Keratinocyte (primary cell): ENCODE measurements at regions not wholly inside any gene's neighbourhood (a gene's known extent, or its start where the extent isn't known, plus 50 kb on each side); places are given as distances from the start of the nearest gene placed in this dataset.

Experiments used
- DNase-seq: peaks from one replicate; pipeline ENCODE4 v3.0.0-alpha.2; 2011; ENCODE audit warnings: low read depth, missing footprints, low spot score
- FAIRE-seq: peaks from 2 replicates; lab custom pipeline; 2011; peaks lifted over from hg19 to GRCh38; lab: Jason Lieb, UNC
- H2AFZ ChIP-seq: 2 replicates; pipeline ENCODE4 v1.6.0; 2012; ENCODE audit warnings: low read length, control low read depth, inconsistent platforms; ENCODE audit not compliant: control insufficient read depth
- H3K27ac ChIP-seq: 2 replicates; pipeline ENCODE4 v1.5.1; 2011; ENCODE audit warnings: low read length; ENCODE audit not compliant: control insufficient read depth, insufficient read depth
- H3K27me3 ChIP-seq: 3 replicates; pipeline ENCODE4 v1.6.0; 2011; ENCODE audit warnings: low read length; ENCODE audit not compliant: control insufficient read depth, insufficient read depth; ENCODE audit errors: extremely low read depth
- H3K36me3 ChIP-seq, 2 experiments: 2 replicates in 1 of 2; 3 replicates in 1 of 2; pipeline ENCODE4 v1.5.1; 2011; ENCODE audit warnings: low read length in 2 of 2, mild to moderate bottlenecking in 1 of 2; ENCODE audit not compliant: control insufficient read depth in 2 of 2, insufficient read depth in 2 of 2; ENCODE audit errors: extremely low read depth in 1 of 2
- H3K4me1 ChIP-seq: 3 replicates; pipeline ENCODE4 v1.5.1; 2011; ENCODE audit warnings: low read length; ENCODE audit not compliant: control insufficient read depth, insufficient read depth; ENCODE audit errors: extremely low read depth
- H3K4me2 ChIP-seq: 3 replicates; pipeline ENCODE4 v1.6.0; 2011; ENCODE audit warnings: low read depth, low read length; ENCODE audit not compliant: control insufficient read depth, insufficient read depth; ENCODE audit errors: extremely low read depth
- H3K4me3 ChIP-seq, 3 experiments: fragments of 200-600 bp in 1 of 3; sonication (generic) in 1 of 3; 2 replicates in 2 of 3; 3 replicates in 1 of 3; pipeline ENCODE4 v1.5.1; 2011 to 2016; ENCODE audit warnings: low read length in 3 of 3, mild to moderate bottlenecking in 3 of 3, control low read depth in 2 of 3, inconsistent platforms in 1 of 3, low read depth in 1 of 3, mixed read lengths in 1 of 3, mixed run types in 1 of 3, moderate library complexity in 1 of 3; ENCODE audit not compliant: control insufficient read depth in 2 of 3, insufficient read depth in 2 of 3; ENCODE audit errors: extremely low read depth in 1 of 3
- H3K79me2 ChIP-seq: 2 replicates; pipeline ENCODE4 v1.6.0; 2012; ENCODE audit warnings: low read length; ENCODE audit not compliant: control insufficient read depth, insufficient read depth
- H3K9ac ChIP-seq: 3 replicates; pipeline ENCODE4 v1.6.0; 2011; ENCODE audit warnings: low read length; ENCODE audit not compliant: control insufficient read depth, insufficient read depth; ENCODE audit errors: extremely low read depth
- H3K9me1 ChIP-seq: 3 replicates; pipeline ENCODE4 v1.6.0; 2011; ENCODE audit warnings: low read length; ENCODE audit not compliant: control insufficient read depth, insufficient read depth; ENCODE audit errors: extremely low read depth
- H3K9me3 ChIP-seq: 2 replicates; pipeline ENCODE4 v1.5.1; 2012; ENCODE audit warnings: low read depth, low read length; ENCODE audit not compliant: control insufficient read depth
- H4K20me1 ChIP-seq: 3 replicates; pipeline ENCODE4 v1.6.0; 2011; ENCODE audit warnings: low read length; ENCODE audit not compliant: control insufficient read depth, insufficient read depth; ENCODE audit errors: extremely low read depth
- EZH2 ChIP-seq: IDR thresholded peaks from one replicate; pipeline ENCODE4 v1.6.1; 2012; ENCODE audit warnings: inconsistent platforms, mild to moderate bottlenecking, low read length, moderate library complexity
- dilution Hi-C: fragments of 300-500 bp; cut with MboI; formaldehyde crosslinking; loops from one replicate; pipeline ENCODE4 v1.7.0; 2020; ENCODE audit warnings: low sequenced_read_pairs; ENCODE audit not compliant: extremely low pct_ligation_motif_present
- TF ChIP-seq, protein P1 (sequence below), 3 experiments: IDR thresholded peaks in 1 of 3; conservative IDR thresholded peaks in 1 of 3; optimal IDR thresholded peaks in 1 of 3; 2 replicates in 2 of 3; 3 replicates in 1 of 3; pipeline versions ENCODE3 to v1.5.1; 2011; ENCODE audit warnings: low read length in 3 of 3, mild to moderate bottlenecking in 3 of 3, moderate library complexity in 2 of 3, control low read depth in 1 of 3, inconsistent platforms in 1 of 3; ENCODE audit not compliant: insufficient read depth in 2 of 3; ENCODE audit errors: extremely low read depth in 1 of 3

DNA sequence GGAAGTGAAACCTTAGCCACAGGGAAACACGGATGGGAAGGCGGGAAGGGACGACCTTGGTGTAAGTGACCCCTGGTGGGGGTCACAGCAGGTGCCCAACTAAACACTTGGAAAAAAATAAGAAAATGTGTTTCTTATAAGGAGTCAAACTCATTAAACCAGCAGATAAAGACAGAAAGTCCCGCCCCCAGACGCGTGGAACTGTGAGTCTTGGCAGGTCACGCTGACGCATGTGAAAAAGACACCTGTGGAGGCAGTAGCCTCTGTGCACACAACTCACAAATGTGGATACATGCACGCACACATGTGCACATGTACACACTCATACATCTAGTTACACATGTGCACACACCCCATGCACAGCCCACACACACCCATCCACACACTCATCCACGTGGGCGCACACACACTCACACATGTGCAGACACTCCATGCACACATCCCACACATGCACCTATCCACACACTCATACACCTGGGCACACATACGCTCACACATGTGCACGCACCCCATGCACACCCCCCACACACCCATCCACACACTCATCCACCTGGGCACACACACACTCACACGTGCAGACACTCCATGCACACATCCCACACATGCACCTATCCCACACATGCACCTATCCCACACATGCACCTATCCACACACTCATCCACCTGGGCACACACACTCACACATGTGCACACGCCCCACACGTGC, 432.4 kb downstream of the SOX9 start:
- DNase-seq (no peak), FAIRE-seq (no peak)
- Histone ChIP-seq H3K27me3 (no peaks in the 10 kb centered on the region), H3K4me1 (peaks cover 15% of the 10 kb centered on the region), H3K79me2 (peaks cover 89% of the 10 kb centered on the region), H3K4me3 (no peak overlapping the region), H3K9me3 (no peaks in the 10 kb centered on the region), H3K9me1 (no peaks in the 10 kb centered on the region), H4K20me1 (peaks cover 19% of the 10 kb centered on the region), H3K4me2 (no peak overlapping the region), H3K9ac (no peak overlapping the region), H3K27ac (no peak overlapping the region), H2AFZ (no peak overlapping the region), H3K36me3 (peaks cover 0 to 2% of the 10 kb centered on the region in 2 experiments)
- dilution Hi-C loops = no loop called here
- TF ChIP-seq EZH2 = no peak
- TF ChIP-seq, protein P1, sequence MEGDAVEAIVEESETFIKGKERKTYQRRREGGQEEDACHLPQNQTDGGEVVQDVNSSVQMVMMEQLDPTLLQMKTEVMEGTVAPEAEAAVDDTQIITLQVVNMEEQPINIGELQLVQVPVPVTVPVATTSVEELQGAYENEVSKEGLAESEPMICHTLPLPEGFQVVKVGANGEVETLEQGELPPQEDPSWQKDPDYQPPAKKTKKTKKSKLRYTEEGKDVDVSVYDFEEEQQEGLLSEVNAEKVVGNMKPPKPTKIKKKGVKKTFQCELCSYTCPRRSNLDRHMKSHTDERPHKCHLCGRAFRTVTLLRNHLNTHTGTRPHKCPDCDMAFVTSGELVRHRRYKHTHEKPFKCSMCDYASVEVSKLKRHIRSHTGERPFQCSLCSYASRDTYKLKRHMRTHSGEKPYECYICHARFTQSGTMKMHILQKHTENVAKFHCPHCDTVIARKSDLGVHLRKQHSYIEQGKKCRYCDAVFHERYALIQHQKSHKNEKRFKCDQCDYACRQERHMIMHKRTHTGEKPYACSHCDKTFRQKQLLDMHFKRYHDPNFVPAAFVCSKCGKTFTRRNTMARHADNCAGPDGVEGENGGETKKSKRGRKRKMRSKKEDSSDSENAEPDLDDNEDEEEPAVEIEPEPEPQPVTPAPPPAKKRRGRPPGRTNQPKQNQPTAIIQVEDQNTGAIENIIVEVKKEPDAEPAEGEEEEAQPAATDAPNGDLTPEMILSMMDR (optimal IDR thresholded peaks at IDR 0.05 in 1 of 3, IDR thresholded peaks at IDR 0.05 in 1 of 3, conservative IDR thresholded peaks at IDR 0.05 in 1 of 3; ENCODE audit: extremely low read depth in 1 of 3, insufficient read depth in 2 of 3, low read length in 3 of 3) = no peak

DNA sequence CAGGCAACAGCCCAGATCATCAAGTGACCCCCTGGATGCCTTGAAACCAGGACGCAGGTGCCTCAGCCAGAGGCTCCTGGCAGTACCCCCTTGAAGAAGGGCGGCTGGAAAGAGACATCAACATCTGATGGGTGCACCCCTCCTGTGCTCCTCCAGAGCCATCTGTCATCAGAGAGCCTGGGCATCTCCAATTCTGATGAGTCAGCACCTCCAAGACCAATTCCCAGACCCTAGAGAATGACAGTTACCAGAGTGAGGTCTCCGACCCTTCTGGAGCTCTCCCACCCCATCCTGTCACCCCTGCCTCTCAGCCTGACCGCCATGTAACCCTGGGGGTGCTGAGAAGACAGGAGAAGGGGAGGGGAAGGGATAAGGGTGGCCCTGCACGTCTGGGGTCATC, 433.7 kb downstream of the SOX9 start:
- dilution Hi-C loops = no loop called here
- Histone ChIP-seq H3K9me3 (no peaks in the 10 kb centered on the region), H3K4me2 (no peak overlapping the region), H2AFZ (no peak overlapping the region), H3K79me2 (peaks cover 89% of the 10 kb centered on the region), H3K9ac (no peak overlapping the region), H3K27ac (no peak overlapping the region), H3K4me1 (peaks cover 15% of the 10 kb centered on the region), H4K20me1 (peaks cover 19% of the 10 kb centered on the region), H3K27me3 (no peaks in the 10 kb centered on the region), H3K9me1 (no peaks in the 10 kb centered on the region), H3K36me3 (no peaks in the 10 kb centered on the region), H3K4me3 (no peak overlapping the region)
- no peak for TF ChIP-seq EZH2
- TF ChIP-seq, protein P1 (optimal IDR thresholded peaks at IDR 0.05 in 1 of 3, IDR thresholded peaks at IDR 0.05 in 1 of 3, conservative IDR thresholded peaks at IDR 0.05 in 1 of 3; ENCODE audit: extremely low read depth in 1 of 3, insufficient read depth in 2 of 3, low read length in 3 of 3) = no peak
- DNase-seq = no peak
- no peak for FAIRE-seq
